ENCODE measurements at regions not wholly inside any gene's neighbourhood (a gene's known extent, or its start where the extent isn't known, plus 50 kb on each side); places are given as distances from the start of the nearest gene placed in this dataset.

- TF ChIP-seq CTCF (IDR thresholded peaks at IDR 0.05) (no peak), ZFX (IDR thresholded peaks at IDR 0.05; ENCODE audit: borderline replicate concordance) (no peak)
Observed at GRCh38 chr18:65326805-65327204, 424.0 kb upstream of the CDH7 start.

All from 22Rv1 (cell line).